ENCODE measurements at regions not wholly inside any gene's neighbourhood (a gene's known extent, or its start where the extent isn't known, plus 50 kb on each side); places are given as distances from the start of the nearest gene placed in this dataset.

DNA sequence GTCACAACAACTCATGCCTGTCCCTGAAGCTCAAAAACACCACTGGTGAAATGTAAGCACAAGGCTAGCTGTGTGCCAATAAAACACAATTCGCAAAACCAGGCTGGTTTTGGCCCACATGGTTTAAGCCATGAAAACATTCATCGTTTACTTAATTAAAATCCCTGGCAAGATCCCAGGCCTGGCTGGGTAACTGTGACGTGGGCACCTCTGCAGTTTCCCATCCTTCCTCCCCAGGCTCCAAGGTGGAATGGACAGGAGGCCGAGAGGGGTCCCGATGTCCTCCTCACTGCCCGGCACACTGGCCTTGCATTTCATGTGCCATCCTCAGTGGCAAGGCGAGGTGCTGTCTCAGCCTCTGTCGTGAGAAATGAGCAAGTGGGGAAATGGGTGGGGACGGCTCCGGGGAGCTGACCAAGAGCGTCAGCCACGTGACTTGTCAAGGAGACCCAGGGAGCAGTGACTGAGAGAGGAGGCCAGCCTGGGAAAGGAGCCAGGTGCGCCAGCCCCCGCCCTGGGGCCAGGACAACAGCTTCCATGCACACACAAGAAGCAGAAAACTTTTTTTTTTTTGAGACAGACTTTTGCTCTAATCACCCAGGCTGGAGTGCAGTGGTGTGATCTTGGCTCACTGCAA lies 153.1 kb upstream of the RAB4A start:
- FAIRE-seq: no peak
- TF ChIP-seq, protein P1, sequence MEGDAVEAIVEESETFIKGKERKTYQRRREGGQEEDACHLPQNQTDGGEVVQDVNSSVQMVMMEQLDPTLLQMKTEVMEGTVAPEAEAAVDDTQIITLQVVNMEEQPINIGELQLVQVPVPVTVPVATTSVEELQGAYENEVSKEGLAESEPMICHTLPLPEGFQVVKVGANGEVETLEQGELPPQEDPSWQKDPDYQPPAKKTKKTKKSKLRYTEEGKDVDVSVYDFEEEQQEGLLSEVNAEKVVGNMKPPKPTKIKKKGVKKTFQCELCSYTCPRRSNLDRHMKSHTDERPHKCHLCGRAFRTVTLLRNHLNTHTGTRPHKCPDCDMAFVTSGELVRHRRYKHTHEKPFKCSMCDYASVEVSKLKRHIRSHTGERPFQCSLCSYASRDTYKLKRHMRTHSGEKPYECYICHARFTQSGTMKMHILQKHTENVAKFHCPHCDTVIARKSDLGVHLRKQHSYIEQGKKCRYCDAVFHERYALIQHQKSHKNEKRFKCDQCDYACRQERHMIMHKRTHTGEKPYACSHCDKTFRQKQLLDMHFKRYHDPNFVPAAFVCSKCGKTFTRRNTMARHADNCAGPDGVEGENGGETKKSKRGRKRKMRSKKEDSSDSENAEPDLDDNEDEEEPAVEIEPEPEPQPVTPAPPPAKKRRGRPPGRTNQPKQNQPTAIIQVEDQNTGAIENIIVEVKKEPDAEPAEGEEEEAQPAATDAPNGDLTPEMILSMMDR (IDR thresholded peaks at IDR 0.05; ENCODE audit: insufficient read depth, missing control alignments): no peak
- DNase-seq (ENCODE audit: insufficient read length, low spot score): no peak

DNA sequence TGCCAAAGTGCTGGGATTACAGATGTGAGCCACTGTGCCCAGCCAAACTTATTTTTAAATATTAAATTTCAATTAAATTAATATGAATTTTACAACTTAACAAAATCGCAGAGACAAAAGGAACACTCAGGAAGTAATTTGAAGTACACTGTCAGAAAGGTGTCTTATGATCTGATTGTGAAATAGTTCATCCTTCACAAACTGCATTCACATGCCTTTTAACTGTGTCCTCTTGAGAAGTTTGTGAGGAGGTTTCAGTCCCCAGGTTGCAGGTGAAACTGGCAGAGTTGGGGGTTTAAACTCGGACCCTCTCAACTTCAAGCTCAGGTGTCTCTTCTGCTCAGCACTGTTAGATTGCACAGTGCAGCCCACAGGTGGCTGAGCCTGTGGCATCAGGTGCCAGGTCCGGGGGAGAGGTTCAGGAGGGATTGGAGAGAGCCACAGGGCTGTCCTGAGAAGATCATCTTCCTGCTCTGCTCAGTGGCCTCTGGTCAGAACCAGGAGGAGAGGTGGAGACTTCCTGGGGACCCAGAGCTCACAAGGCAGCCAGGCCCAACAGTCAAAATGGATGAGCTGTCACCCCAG lies 152.3 kb upstream of the RAB4A start:
- DNase-seq (ENCODE audit: insufficient read length, low spot score): no peak
- TF ChIP-seq, protein P1 (IDR thresholded peaks at IDR 0.05; ENCODE audit: insufficient read depth, missing control alignments): no peak
- no peak for FAIRE-seq

DNA sequence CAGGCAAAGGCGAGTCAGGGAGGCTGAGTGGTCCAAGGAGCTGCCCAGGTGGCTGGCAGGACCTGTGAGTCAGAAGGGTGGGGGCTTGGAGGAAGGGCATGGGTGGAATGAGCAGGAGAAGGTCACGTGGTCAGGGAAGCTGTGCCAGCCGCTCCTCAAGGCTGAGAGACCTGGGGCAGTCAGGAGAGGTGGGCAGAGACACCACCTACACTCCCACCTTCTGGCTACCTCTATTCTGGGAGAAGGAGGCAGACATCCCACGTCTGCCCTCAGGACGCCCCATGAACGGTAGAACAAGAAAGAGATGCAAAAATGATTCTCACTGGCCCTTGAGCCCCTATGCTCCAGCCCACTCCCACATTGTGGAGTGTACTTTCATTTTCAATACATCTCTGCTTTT lies 151.8 kb upstream of the RAB4A start:
- TF ChIP-seq, protein P1 (IDR thresholded peaks at IDR 0.05; ENCODE audit: insufficient read depth, missing control alignments): no peak

DNA sequence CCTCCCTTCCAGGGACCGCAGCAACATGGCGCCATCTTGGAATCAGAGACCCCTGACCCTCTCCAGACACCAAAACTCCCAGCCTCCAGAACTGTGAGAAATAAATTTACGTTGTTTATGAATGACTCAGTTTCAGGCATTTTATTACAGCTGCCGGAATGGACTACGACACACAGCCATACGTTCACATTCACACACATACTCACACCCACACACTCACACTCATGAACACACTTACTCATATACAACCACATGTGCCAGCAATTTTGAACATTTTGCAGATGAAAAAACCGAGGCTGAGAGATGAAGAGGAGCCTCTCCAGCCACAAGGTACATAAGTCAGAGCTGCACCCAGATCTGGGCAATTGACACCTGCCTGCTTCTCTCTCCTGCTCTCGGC lies 151.0 kb upstream of the RAB4A start:
- TF ChIP-seq, protein P1 (IDR thresholded peaks at IDR 0.05; ENCODE audit: insufficient read depth, missing control alignments): no peak
- no peak for DNase-seq (ENCODE audit: insufficient read length, low spot score)
- FAIRE-seq: no peak

More for the DNA sequence above, 151.8 kb upstream of the RAB4A start:
- DNase-seq (ENCODE audit: insufficient read length, low spot score): no peak
- FAIRE-seq: no peak

DNA sequence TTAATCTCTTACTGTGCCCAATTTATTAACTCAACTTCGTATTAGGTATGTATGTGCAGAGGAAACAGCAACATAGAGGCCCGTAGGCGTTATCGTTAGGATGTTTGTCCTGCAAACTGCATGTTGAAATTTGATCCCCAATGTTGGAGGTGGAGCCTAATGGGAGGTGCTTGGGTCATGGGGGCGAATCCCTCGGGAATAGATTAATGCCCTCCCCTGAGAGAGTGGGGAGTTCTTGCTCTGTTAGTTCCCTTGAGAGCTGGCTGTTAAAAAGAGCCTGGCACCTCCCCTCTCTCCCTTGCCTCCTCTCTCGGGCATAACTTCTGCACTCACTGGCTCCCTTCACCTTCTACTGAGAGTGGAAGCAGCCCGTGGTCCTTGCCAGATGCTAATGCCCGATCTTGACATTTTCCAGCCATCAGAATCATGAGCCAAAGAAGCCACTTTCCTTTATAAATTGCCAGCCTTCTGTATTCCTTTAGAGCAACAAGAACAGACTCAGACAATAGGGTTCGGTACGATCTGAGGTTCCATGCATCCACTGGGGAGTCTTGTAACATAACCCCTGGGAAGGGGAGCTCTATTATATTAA lies 149.0 kb upstream of the RAB4A start:
- DNase-seq (ENCODE audit: insufficient read length, low spot score): no peak

DNA sequence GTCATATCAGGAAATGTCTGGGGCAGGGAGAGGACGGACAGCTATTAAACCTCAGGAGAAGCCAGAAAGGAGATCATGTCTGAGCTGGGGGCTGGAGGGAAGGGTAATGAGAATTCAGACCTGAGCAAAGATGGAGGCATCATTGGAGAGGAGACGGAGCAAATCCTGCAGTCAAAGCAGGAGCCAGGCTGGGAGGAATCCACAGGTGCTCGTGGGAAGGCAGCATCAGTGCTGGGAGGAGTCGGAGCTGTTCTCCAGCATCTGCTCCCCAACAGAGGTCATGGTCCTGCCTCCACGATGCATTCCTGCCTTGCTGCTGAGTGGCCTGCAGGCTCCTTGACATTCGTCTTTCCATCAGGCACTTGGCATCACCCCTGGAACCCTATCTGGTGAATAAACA lies 148.3 kb upstream of the RAB4A start:
- TF ChIP-seq, protein P1 (IDR thresholded peaks at IDR 0.05; ENCODE audit: insufficient read depth, missing control alignments): no peak
- DNase-seq (ENCODE audit: insufficient read length, low spot score): no peak
- no peak for FAIRE-seq

More for the DNA sequence above, 149.0 kb upstream of the RAB4A start:
- FAIRE-seq: no peak
- TF ChIP-seq, protein P1 (IDR thresholded peaks at IDR 0.05; ENCODE audit: insufficient read depth, missing control alignments): no peak

DNA sequence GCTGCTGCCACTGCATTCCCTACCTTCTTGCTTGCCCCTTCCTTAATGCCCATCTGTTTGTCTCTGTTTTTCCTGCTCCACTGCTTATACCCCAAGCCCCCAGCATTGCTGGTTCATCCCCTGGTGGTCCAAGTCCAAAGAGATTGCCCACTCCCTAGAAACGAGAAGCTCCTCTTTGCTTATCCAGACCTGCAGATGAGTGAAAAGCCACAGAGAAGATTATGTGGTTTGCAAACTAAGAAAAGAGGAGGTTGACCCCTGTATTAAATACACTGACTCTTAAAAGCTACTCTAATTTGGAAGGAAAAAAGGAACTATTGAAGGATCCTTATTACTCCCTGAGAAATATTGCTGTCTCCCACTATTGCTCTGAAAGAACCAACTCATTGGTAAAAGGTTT lies 146.8 kb upstream of the RAB4A start:
- FAIRE-seq (no peak), DNase-seq (ENCODE audit: insufficient read length, low spot score) (no peak)
- TF ChIP-seq, protein P1 (IDR thresholded peaks at IDR 0.05; ENCODE audit: insufficient read depth, missing control alignments): no peak
